ENCODE measurements at regions not wholly inside any gene's neighbourhood (a gene's known extent, or its start where the extent isn't known, plus 50 kb on each side); places are given as distances from the start of the nearest gene placed in this dataset.
"Not testable (repeated sequence)": the region's sequence is repeated elsewhere in the genome, so short reads cannot be mapped to it uniquely, and the experiment has no call there.

- DNase-seq (ENCODE audit: insufficient read length, low spot score) (no peak), FAIRE-seq (no peak)
These were observed 398.6 kb downstream of the ACTR3B start for GRCh38 chr7:153158149-153158548.

- no peak for DNase-seq (ENCODE audit: insufficient read length, low spot score)
- FAIRE-seq = no peak
These were observed 410.7 kb downstream of the ACTR3B start for GRCh38 chr7:153170287-153170686.

- no peak for FAIRE-seq
- DNase-seq (ENCODE audit: insufficient read length, low spot score) = no peak
These were observed 426.4 kb downstream of the ACTR3B start for GRCh38 chr7:153185936-153186335.

- no peak for FAIRE-seq
- DNase-seq (ENCODE audit: insufficient read length, low spot score) = no peak
These were observed 428.6 kb downstream of the ACTR3B start for GRCh38 chr7:153188161-153188560.

- FAIRE-seq = no peak
- DNase-seq (ENCODE audit: insufficient read length, low spot score) = no peak
These were observed 429.1 kb downstream of the ACTR3B start for GRCh38 chr7:153188630-153189029.

- DNase-seq (ENCODE audit: insufficient read length, low spot score) = no peak
- FAIRE-seq = no peak
These were observed 430.9 kb downstream of the ACTR3B start for GRCh38 chr7:153190452-153190851.

- DNase-seq (ENCODE audit: insufficient read length, low spot score) = no peak
- FAIRE-seq = no peak
These were observed 431.4 kb downstream of the ACTR3B start for GRCh38 chr7:153190986-153191385.

GRCh38 chr7:153193144-153193595 is 433.6 kb downstream of the ACTR3B start:
- DNase-seq (ENCODE audit: insufficient read length, low spot score) = no peak
- FAIRE-seq = no peak

GRCh38 chr7:153217032-153217431 is 457.5 kb downstream of the ACTR3B start:
- DNase-seq (ENCODE audit: insufficient read length, low spot score) (no peak), FAIRE-seq (no peak)

- no peak for FAIRE-seq
- no peak for DNase-seq (ENCODE audit: insufficient read length, low spot score)
These were observed 465.3 kb downstream of the ACTR3B start for GRCh38 chr7:153224890-153225289.

GRCh38 chr7:153245136-153245535 is 485.6 kb downstream of the ACTR3B start:
- FAIRE-seq = not testable (repeated sequence)

GRCh38 chr7:153245809-153246208 is 486.3 kb downstream of the ACTR3B start:
- DNase-seq (ENCODE audit: insufficient read length, low spot score) (no peak), FAIRE-seq (no peak)

More at GRCh38 chr7:153245136-153245535, 485.6 kb downstream of the ACTR3B start:
- not testable (repeated sequence) for DNase-seq (ENCODE audit: insufficient read length, low spot score)

GRCh38 chr7:153247926-153248325 is 488.4 kb downstream of the ACTR3B start:
- FAIRE-seq (no peak), DNase-seq (ENCODE audit: insufficient read length, low spot score) (no peak)

GRCh38 chr7:153258686-153259085 is 499.1 kb downstream of the ACTR3B start:
- FAIRE-seq = no peak
- DNase-seq (ENCODE audit: insufficient read length, low spot score) = no peak

GRCh38 chr7:153276394-153276793 is 516.8 kb downstream of the ACTR3B start:
- DNase-seq (ENCODE audit: insufficient read length, low spot score) (no peak), FAIRE-seq (no peak)

GRCh38 chr7:153286763-153287162 is 527.2 kb downstream of the ACTR3B start:
- no peak for FAIRE-seq

GRCh38 chr7:153290066-153290465 is 530.5 kb downstream of the ACTR3B start:
- no peak for DNase-seq (ENCODE audit: insufficient read length, low spot score)
- FAIRE-seq = no peak

More at GRCh38 chr7:153286763-153287162, 527.2 kb downstream of the ACTR3B start:
- no peak for DNase-seq (ENCODE audit: insufficient read length, low spot score)

GRCh38 chr7:153297141-153297540 is 537.6 kb downstream of the ACTR3B start:
- DNase-seq (ENCODE audit: insufficient read length, low spot score) (no peak), FAIRE-seq (no peak)

GRCh38 chr7:153301936-153302335 is 542.4 kb downstream of the ACTR3B start:
- no peak for DNase-seq (ENCODE audit: insufficient read length, low spot score)
- no peak for FAIRE-seq

GRCh38 chr7:153320005-153320404 is 560.5 kb downstream of the ACTR3B start:
- FAIRE-seq = no peak
- DNase-seq (ENCODE audit: insufficient read length, low spot score) = no peak

GRCh38 chr7:153320681-153321080 is 561.1 kb downstream of the ACTR3B start:
- DNase-seq (ENCODE audit: insufficient read length, low spot score) = no peak
- no peak for FAIRE-seq

GRCh38 chr7:153322991-153323390 is 563.4 kb downstream of the ACTR3B start:
- DNase-seq (ENCODE audit: insufficient read length, low spot score) (no peak), FAIRE-seq (no peak)

- no peak for FAIRE-seq
- no peak for DNase-seq (ENCODE audit: insufficient read length, low spot score)
These were observed 564.5 kb downstream of the ACTR3B start for GRCh38 chr7:153324094-153324493.
